ENCODE measurements at regions not wholly inside any gene's neighbourhood (a gene's known extent, or its start where the extent isn't known, plus 50 kb on each side); places are given as distances from the start of the nearest gene placed in this dataset.

DNA sequence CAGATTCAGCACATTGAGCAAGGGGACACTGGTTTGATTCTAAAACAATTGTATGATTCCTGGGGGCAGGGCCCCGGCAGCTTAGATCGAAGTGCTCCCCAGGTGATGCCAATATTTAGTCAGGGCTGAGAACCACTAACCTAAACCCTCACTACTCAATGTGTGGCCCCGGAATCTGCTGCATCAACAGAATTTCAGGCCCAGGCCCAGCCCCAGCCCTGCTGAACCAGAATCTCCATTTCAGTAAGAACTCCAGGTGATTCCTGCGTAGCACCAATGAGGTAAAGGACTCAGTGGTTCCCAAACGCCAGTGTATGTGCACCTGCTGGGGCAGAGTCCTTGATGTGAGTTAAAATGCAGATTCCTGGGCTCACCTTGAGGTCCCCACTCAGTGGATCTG lies 152.8 kb upstream of the KCNG1 start:
- no peaks in the 10 kb centered on the region for H4K20me1 ChIP-seq (ENCODE audit: control insufficient read depth, extremely low read depth, insufficient read depth, low read length)
- no peak overlapping the region for H3K9ac ChIP-seq (ENCODE audit: insufficient read depth, low read length)
- H3K4me3 ChIP-seq (replicated peaks in 1 of 4; ENCODE audit: control extremely low read depth in 1 of 4, insufficient read depth in 1 of 4, low read depth in 3 of 4, low read length in 4 of 4): no peak overlapping the region
- no peak overlapping the region for H3K4me2 ChIP-seq (ENCODE audit: extremely low read depth, insufficient read depth, low read length)
- H3K36me3 ChIP-seq (ENCODE audit: control insufficient read depth, insufficient read depth, low read length): no peaks in the 10 kb centered on the region
- H3K9me3 ChIP-seq (ENCODE audit: control insufficient read depth, insufficient read depth, low read depth, low read length): no peaks in the 10 kb centered on the region
- H3K4me1 ChIP-seq (ENCODE audit: control insufficient read depth, extremely low read depth, insufficient read depth, low read length): no peaks in the 10 kb centered on the region
- H2AFZ ChIP-seq (ENCODE audit: low read length): no peak overlapping the region
- no peak for TF ChIP-seq EZH2 (IDR thresholded peaks at IDR 0.05; ENCODE audit: low read length, missing control alignments)
- TF ChIP-seq, protein P1, sequence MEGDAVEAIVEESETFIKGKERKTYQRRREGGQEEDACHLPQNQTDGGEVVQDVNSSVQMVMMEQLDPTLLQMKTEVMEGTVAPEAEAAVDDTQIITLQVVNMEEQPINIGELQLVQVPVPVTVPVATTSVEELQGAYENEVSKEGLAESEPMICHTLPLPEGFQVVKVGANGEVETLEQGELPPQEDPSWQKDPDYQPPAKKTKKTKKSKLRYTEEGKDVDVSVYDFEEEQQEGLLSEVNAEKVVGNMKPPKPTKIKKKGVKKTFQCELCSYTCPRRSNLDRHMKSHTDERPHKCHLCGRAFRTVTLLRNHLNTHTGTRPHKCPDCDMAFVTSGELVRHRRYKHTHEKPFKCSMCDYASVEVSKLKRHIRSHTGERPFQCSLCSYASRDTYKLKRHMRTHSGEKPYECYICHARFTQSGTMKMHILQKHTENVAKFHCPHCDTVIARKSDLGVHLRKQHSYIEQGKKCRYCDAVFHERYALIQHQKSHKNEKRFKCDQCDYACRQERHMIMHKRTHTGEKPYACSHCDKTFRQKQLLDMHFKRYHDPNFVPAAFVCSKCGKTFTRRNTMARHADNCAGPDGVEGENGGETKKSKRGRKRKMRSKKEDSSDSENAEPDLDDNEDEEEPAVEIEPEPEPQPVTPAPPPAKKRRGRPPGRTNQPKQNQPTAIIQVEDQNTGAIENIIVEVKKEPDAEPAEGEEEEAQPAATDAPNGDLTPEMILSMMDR (conservative IDR thresholded peaks at IDR 0.05 in 1 of 2, IDR thresholded peaks at IDR 0.05 in 1 of 2; ENCODE audit: low read depth in 1 of 2, low read length in 2 of 2): no peak
- no peaks in the 10 kb centered on the region for H3K79me2 ChIP-seq (ENCODE audit: control insufficient read depth, insufficient read depth, low read length)
- H3K27me3 ChIP-seq (ENCODE audit: control insufficient read depth, insufficient read depth, low read length): no peaks in the 10 kb centered on the region
- no peak overlapping the region for H3K27ac ChIP-seq (ENCODE audit: insufficient read depth, low read length)
- no peak for DNase-seq (ENCODE audit: low read depth in 2 of 2)

- H3K36me3 ChIP-seq (ENCODE audit: control insufficient read depth, insufficient read depth, low read length): no peaks in the 10 kb centered on the region
Observed at GRCh38 chr20:51175156-51175555, 152.2 kb upstream of the KCNG1 start.

GRCh38 chr20:51174536-51174935 lies 151.6 kb upstream of the KCNG1 start:
- Histone ChIP-seq H2AFZ (ENCODE audit: low read length) (no peak overlapping the region), H3K4me1 (ENCODE audit: control insufficient read depth, extremely low read depth, insufficient read depth, low read length) (no peaks in the 10 kb centered on the region), H3K27ac (ENCODE audit: insufficient read depth, low read length) (no peak overlapping the region)

More at GRCh38 chr20:51175156-51175555, 152.2 kb upstream of the KCNG1 start:
- Histone ChIP-seq H3K4me2 (ENCODE audit: extremely low read depth, insufficient read depth, low read length) (no peak overlapping the region), H3K79me2 (ENCODE audit: control insufficient read depth, insufficient read depth, low read length) (no peaks in the 10 kb centered on the region), H3K4me3 (replicated peaks in 1 of 4; ENCODE audit: control extremely low read depth in 1 of 4, insufficient read depth in 1 of 4, low read depth in 3 of 4, low read length in 4 of 4) (no peak overlapping the region), H3K9ac (ENCODE audit: insufficient read depth, low read length) (no peak overlapping the region), H4K20me1 (ENCODE audit: control insufficient read depth, extremely low read depth, insufficient read depth, low read length) (no peaks in the 10 kb centered on the region), H3K27me3 (ENCODE audit: control insufficient read depth, insufficient read depth, low read length) (no peaks in the 10 kb centered on the region), H3K9me3 (ENCODE audit: control insufficient read depth, insufficient read depth, low read depth, low read length) (no peaks in the 10 kb centered on the region), H2AFZ (ENCODE audit: low read length) (no peak overlapping the region), H3K4me1 (ENCODE audit: control insufficient read depth, extremely low read depth, insufficient read depth, low read length) (no peaks in the 10 kb centered on the region), H3K27ac (ENCODE audit: insufficient read depth, low read length) (no peak overlapping the region)
- TF ChIP-seq, protein P1 (conservative IDR thresholded peaks at IDR 0.05 in 1 of 2, IDR thresholded peaks at IDR 0.05 in 1 of 2; ENCODE audit: low read depth in 1 of 2, low read length in 2 of 2): no peak
- no peak for TF ChIP-seq EZH2 (IDR thresholded peaks at IDR 0.05; ENCODE audit: low read length, missing control alignments)
- DNase-seq (ENCODE audit: low read depth in 2 of 2): no peak

More at GRCh38 chr20:51174536-51174935, 151.6 kb upstream of the KCNG1 start:
- H3K4me3 ChIP-seq (replicated peaks in 1 of 4; ENCODE audit: control extremely low read depth in 1 of 4, insufficient read depth in 1 of 4, low read depth in 3 of 4, low read length in 4 of 4): no peak overlapping the region
- no peaks in the 10 kb centered on the region for H3K27me3 ChIP-seq (ENCODE audit: control insufficient read depth, insufficient read depth, low read length)
- H4K20me1 ChIP-seq (ENCODE audit: control insufficient read depth, extremely low read depth, insufficient read depth, low read length): no peaks in the 10 kb centered on the region
- H3K9ac ChIP-seq (ENCODE audit: insufficient read depth, low read length): no peak overlapping the region
- H3K36me3 ChIP-seq (ENCODE audit: control insufficient read depth, insufficient read depth, low read length): no peaks in the 10 kb centered on the region
- no peaks in the 10 kb centered on the region for H3K79me2 ChIP-seq (ENCODE audit: control insufficient read depth, insufficient read depth, low read length)
- no peaks in the 10 kb centered on the region for H3K9me3 ChIP-seq (ENCODE audit: control insufficient read depth, insufficient read depth, low read depth, low read length)
- no peak overlapping the region for H3K4me2 ChIP-seq (ENCODE audit: extremely low read depth, insufficient read depth, low read length)
- no peak for TF ChIP-seq EZH2 (IDR thresholded peaks at IDR 0.05; ENCODE audit: low read length, missing control alignments)
- TF ChIP-seq, protein P1 (conservative IDR thresholded peaks at IDR 0.05 in 1 of 2, IDR thresholded peaks at IDR 0.05 in 1 of 2; ENCODE audit: low read depth in 1 of 2, low read length in 2 of 2): no peak
- no peak for DNase-seq (ENCODE audit: low read depth in 2 of 2)

Measured in fibroblast of lung (primary cell).